ENCODE measurements at regions not wholly inside any gene's neighbourhood (a gene's known extent, or its start where the extent isn't known, plus 50 kb on each side); places are given as distances from the start of the nearest gene placed in this dataset.

GRCh38 chr14:97944380-97944779 is 1147.2 kb downstream of the VRK1 start:
- Mint-ChIP-seq H3K4me1 (peaks cover 22% of the 10 kb centered on the region), H3K27me3 (ENCODE audit: low read depth) (no peaks in the 10 kb centered on the region; the same call in 1 of the 2 replicates), H3K27ac (no peak overlapping the region), H3K4me3 (no peak overlapping the region), H3K9me3 (peaks cover 23% of the 10 kb centered on the region), H3K36me3 (no peaks in the 10 kb centered on the region)
- no peak for DNase-seq (ENCODE audit: low spot score)
- TF ChIP-seq, protein P1, sequence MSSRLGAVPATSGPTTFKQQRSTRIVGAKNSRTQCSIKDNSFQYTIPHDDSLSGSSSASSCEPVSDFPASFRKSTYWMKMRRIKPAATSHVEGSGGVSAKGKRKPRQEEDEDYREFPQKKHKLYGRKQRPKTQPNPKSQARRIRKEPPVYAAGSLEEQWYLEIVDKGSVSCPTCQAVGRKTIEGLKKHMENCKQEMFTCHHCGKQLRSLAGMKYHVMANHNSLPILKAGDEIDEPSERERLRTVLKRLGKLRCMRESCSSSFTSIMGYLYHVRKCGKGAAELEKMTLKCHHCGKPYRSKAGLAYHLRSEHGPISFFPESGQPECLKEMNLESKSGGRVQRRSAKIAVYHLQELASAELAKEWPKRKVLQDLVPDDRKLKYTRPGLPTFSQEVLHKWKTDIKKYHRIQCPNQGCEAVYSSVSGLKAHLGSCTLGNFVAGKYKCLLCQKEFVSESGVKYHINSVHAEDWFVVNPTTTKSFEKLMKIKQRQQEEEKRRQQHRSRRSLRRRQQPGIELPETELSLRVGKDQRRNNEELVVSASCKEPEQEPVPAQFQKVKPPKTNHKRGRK (CRISPR knock-in tag; IDR thresholded peaks at IDR 0.05; ENCODE audit: borderline replicate concordance) = no peak
- TF ChIP-seq NFE2L1 (CRISPR knock-in tag; IDR thresholded peaks at IDR 0.05) = no peak
- TF ChIP-seq, protein P2, sequence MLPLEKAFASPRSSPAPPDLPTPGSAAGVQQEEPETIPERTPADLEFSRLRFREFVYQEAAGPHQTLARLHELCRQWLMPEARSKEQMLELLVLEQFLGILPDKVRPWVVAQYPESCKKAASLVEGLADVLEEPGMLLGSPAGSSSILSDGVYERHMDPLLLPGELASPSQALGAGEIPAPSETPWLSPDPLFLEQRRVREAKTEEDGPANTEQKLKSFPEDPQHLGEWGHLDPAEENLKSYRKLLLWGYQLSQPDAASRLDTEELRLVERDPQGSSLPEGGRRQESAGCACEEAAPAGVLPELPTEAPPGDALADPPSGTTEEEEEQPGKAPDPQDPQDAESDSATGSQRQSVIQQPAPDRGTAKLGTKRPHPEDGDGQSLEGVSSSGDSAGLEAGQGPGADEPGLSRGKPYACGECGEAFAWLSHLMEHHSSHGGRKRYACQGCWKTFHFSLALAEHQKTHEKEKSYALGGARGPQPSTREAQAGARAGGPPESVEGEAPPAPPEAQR (CRISPR knock-in tag; IDR thresholded peaks at IDR 0.05) = no peak
- TF ChIP-seq MXD4 (CRISPR knock-in tag; IDR thresholded peaks at IDR 0.05; ENCODE audit: borderline replicate concordance) = no peak
- TF ChIP-seq ESRRA (CRISPR knock-in tag; IDR thresholded peaks at IDR 0.05; ENCODE audit: borderline replicate concordance) = no peak
- TF ChIP-seq, protein P3, sequence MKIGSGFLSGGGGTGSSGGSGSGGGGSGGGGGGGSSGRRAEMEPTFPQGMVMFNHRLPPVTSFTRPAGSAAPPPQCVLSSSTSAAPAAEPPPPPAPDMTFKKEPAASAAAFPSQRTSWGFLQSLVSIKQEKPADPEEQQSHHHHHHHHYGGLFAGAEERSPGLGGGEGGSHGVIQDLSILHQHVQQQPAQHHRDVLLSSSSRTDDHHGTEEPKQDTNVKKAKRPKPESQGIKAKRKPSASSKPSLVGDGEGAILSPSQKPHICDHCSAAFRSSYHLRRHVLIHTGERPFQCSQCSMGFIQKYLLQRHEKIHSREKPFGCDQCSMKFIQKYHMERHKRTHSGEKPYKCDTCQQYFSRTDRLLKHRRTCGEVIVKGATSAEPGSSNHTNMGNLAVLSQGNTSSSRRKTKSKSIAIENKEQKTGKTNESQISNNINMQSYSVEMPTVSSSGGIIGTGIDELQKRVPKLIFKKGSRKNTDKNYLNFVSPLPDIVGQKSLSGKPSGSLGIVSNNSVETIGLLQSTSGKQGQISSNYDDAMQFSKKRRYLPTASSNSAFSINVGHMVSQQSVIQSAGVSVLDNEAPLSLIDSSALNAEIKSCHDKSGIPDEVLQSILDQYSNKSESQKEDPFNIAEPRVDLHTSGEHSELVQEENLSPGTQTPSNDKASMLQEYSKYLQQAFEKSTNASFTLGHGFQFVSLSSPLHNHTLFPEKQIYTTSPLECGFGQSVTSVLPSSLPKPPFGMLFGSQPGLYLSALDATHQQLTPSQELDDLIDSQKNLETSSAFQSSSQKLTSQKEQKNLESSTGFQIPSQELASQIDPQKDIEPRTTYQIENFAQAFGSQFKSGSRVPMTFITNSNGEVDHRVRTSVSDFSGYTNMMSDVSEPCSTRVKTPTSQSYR (CRISPR knock-in tag; IDR thresholded peaks at IDR 0.05) = no peak
- no peak for TF ChIP-seq TEAD1 (CRISPR knock-in tag; IDR thresholded peaks at IDR 0.05)
- no peak for TF ChIP-seq TEAD4 (CRISPR knock-in tag; IDR thresholded peaks at IDR 0.05)
- TF ChIP-seq ZNF263 (CRISPR knock-in tag; IDR thresholded peaks at IDR 0.05; ENCODE audit: low read depth) = no peak
- TF ChIP-seq OVOL2 (CRISPR knock-in tag; IDR thresholded peaks at IDR 0.05; ENCODE audit: borderline replicate concordance) = no peak
- no peak for TF ChIP-seq NFATC4 (CRISPR knock-in tag; IDR thresholded peaks at IDR 0.05)
- no peak for TF ChIP-seq SMAD3 (CRISPR knock-in tag; IDR thresholded peaks at IDR 0.05; ENCODE audit: borderline replicate concordance)
- no peak for TF ChIP-seq MAX (CRISPR knock-in tag; IDR thresholded peaks at IDR 0.05)
- no peak for TF ChIP-seq ZBTB21 (CRISPR knock-in tag; IDR thresholded peaks at IDR 0.05; ENCODE audit: borderline replicate concordance)
- no peak for TF ChIP-seq TP53 (CRISPR knock-in tag; IDR thresholded peaks at IDR 0.05)
- ATAC-seq = no peak
- ChIA-PET POLR2A (no interaction called here), CTCF (no interaction called here)

DNA sequence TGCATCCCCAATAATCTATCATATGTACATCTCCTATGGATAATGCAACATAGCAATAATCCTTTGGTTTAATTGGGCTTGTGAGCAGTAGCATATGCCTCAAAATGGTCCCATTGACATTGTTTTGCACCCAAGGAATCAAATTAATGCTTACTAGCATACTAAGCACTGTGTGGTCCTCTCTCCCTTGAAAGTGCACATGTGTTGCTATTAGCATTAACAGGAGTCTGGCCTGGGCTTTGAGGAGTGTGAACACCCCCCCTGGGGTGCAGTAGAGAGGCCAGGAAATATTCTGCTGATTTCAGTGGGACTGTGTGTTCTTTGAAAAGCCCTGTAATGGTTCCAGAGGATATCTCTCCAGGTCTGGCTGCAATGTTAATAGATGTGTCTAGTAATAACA is 1148.4 kb downstream of the VRK1 start:
- Mint-ChIP-seq H3K4me3 (no peak overlapping the region), H3K4me1 (peaks cover 22% of the 10 kb centered on the region), H3K9me3 (peaks cover 19% of the 10 kb centered on the region), H3K36me3 (no peaks in the 10 kb centered on the region), H3K27me3 (ENCODE audit: low read depth) (no peaks in the 10 kb centered on the region), H3K27ac (no peak overlapping the region)
- DNase-seq (ENCODE audit: low spot score) = no peak
- ChIA-PET POLR2A (no interaction called here), CTCF (no interaction called here)
- TF ChIP-seq FOXP4 (CRISPR knock-in tag; IDR thresholded peaks at IDR 0.05) (no peak), GTF2I (CRISPR knock-in tag; conservative IDR thresholded peaks at IDR 0.05) (no peak), USF2 (CRISPR knock-in tag; IDR thresholded peaks at IDR 0.05) (no peak), EMX1 (CRISPR knock-in tag; IDR thresholded peaks at IDR 0.05) (no peak), CREM (CRISPR knock-in tag; IDR thresholded peaks at IDR 0.05) (no peak), KAT7 (CRISPR knock-in tag; IDR thresholded peaks at IDR 0.05; ENCODE audit: borderline replicate concordance) (no peak)
- TF ChIP-seq, protein P4, sequence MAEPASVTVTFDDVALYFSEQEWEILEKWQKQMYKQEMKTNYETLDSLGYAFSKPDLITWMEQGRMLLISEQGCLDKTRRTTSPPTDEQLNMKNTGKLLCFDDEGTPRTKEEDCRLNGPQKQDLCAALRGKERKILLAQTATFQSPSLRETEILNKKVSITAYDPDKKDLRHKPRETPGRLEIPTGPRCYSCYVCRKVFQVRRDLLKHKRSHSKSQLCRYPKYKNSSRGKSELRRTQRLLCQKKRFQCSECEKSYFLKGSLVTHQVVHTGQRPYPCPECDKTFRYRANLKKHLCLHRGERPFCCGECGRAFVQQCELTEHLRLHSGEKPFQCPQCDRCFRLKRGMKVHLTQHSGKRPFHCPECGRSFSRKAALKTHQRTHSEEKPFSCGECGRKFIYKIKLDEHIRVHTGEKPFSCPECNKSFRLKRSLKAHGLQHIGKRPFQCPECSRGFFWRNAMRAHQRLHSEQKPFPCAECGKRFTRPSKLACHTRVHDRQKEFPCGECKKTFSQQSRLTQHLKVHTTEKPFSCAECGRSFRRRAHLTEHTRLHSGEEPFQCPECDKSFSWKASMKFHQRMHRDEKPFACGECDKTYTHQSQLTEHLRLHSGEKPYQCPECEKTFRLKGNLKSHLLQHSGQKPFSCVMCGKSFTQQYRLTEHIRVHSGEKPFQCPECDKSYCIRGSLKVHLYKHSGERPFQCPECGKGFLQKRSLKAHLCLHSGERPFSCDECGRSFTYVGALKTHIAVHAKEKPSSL (CRISPR knock-in tag; conservative IDR thresholded peaks at IDR 0.05) = no peak
- no peak for ATAC-seq

Measured in WTC11 (cell line).